ENCODE measurements at regions not wholly inside any gene's neighbourhood (a gene's known extent, or its start where the extent isn't known, plus 50 kb on each side); places are given as distances from the start of the nearest gene placed in this dataset.

DNA sequence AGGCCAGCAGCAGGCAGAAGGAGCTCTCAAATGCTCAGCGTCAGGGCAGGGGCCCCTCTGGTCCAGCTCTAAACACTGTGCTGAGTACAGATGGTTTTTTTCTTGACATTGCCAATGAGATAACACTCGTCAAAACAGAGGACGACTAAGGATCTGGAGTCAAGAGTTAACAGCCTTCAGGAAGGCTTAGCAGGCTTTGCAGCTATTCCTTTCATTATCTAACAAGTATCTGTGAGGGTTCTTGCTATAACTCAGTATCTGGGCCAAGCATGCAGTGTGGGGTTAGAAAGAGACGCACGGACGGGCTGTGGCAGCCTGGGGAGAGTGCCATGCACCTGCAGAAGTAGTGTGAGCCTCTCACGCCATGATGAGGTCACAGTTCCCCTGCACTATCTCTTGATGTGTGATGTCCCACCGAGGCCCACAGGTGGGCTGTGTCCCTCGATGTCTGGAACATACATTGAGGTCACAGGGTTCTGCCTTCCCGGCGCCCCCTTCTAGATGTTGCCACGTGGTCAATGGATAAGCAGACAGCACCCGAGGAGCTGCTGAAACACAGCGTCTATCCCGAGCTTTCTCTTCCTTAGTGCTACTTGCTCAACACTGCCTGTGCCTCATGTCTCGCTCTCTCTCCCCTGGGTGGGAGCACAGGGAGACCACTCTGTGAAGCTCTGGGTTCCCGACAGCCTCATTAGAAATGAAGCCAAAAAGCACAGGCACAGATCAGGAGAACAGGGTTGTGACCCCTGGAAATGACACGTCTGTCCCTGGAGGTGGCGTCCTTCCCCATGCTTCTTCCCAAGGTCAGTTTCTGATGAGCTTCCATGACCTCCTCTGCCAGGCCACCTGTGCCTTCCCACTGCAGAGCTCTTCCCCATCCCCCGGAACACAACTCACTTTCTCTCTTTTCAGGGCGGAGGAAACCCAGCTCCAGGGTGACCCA lies 85.5 kb upstream of the RPS6KA2 start:
- ATAC-seq, result peak; percentile 51; the same call in 2 of the 3 replicates
- H3K79me2 ChIP-seq (ENCODE audit: insufficient read depth, low read length), result no peaks in the 10 kb centered on the region
- no peaks in the 10 kb centered on the region for H3K4me1 ChIP-seq (ENCODE audit: insufficient read depth, low read length)
- in situ Hi-C loops (cut with HindIII; ENCODE audit: extremely low pct_ligation_motif_present, low pct_unique_long_range_greater_than_20kb), result no loop called here
- H2AFZ ChIP-seq (ENCODE audit: low read length), result no peak overlapping the region
- H3K4me3 ChIP-seq (replicated peaks in 1 of 3; ENCODE audit: insufficient read depth in 1 of 3, low read depth in 2 of 3, low read length in 3 of 3), result no peak overlapping the region
- DNase-seq (ENCODE audit: low spot score), result no peak
- H3K4me2 ChIP-seq (ENCODE audit: low read depth, low read length), result no peak overlapping the region
- no peaks in the 10 kb centered on the region for H3K9me3 ChIP-seq (ENCODE audit: low read length)
- TF ChIP-seq, protein P1, sequence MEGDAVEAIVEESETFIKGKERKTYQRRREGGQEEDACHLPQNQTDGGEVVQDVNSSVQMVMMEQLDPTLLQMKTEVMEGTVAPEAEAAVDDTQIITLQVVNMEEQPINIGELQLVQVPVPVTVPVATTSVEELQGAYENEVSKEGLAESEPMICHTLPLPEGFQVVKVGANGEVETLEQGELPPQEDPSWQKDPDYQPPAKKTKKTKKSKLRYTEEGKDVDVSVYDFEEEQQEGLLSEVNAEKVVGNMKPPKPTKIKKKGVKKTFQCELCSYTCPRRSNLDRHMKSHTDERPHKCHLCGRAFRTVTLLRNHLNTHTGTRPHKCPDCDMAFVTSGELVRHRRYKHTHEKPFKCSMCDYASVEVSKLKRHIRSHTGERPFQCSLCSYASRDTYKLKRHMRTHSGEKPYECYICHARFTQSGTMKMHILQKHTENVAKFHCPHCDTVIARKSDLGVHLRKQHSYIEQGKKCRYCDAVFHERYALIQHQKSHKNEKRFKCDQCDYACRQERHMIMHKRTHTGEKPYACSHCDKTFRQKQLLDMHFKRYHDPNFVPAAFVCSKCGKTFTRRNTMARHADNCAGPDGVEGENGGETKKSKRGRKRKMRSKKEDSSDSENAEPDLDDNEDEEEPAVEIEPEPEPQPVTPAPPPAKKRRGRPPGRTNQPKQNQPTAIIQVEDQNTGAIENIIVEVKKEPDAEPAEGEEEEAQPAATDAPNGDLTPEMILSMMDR (CRISPR knock-in tag; IDR thresholded peaks at IDR 0.05), result peak; percentile 21; the same call in 1 of the 2 replicates
- TF ChIP-seq CREB1 (IDR thresholded peaks at IDR 0.05) (0 out of 2 replicates have a peak, but pooled peaks have one; percentile 14), CREB1 (CRISPR knock-in tag; IDR thresholded peaks at IDR 0.05) (no peak), ZKSCAN5 (CRISPR knock-in tag; IDR thresholded peaks at IDR 0.05) (no peak), EED (CRISPR knock-in tag; IDR thresholded peaks at IDR 0.05) (no peak), PCBP1 (IDR thresholded peaks at IDR 0.05; ENCODE audit: borderline replicate concordance, low read depth, low read length) (no peak), SRF (IDR thresholded peaks at IDR 0.05; ENCODE audit: low read depth, low read length) (no peak)
- TF ChIP-seq, protein P2, sequence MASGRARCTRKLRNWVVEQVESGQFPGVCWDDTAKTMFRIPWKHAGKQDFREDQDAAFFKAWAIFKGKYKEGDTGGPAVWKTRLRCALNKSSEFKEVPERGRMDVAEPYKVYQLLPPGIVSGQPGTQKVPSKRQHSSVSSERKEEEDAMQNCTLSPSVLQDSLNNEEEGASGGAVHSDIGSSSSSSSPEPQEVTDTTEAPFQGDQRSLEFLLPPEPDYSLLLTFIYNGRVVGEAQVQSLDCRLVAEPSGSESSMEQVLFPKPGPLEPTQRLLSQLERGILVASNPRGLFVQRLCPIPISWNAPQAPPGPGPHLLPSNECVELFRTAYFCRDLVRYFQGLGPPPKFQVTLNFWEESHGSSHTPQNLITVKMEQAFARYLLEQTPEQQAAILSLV (CRISPR knock-in tag; IDR thresholded peaks at IDR 0.05; ENCODE audit: borderline replicate concordance), result no peak
- H4K20me1 ChIP-seq (ENCODE audit: insufficient read depth, low read length), result peaks cover 4% of the 10 kb centered on the region; the same call in 1 of the 2 replicates
- H3K27ac ChIP-seq (ENCODE audit: extremely low read length, insufficient read depth, low read length), result no peak overlapping the region
- intact Hi-C loops (cut with micrococcal nuclease; ENCODE audit: unreplicated experiment), result no loop called here
- no TSS peak for BruUV-seq (replicated peaks)
- H3K9ac ChIP-seq (ENCODE audit: insufficient read depth, low read depth, low read length), result no peak overlapping the region
- FAIRE-seq, result no peak
- ChIA-PET CTCF (ENCODE audit: low intra/inter-chr PET ratio, low total read pairs) (no interaction called here), POLR2A (no interaction called here)
- 28% methylated on average over 21 of the region's 21 CpGs for WGBS (ENCODE audit: low lambda C conversion rate)
- peaks cover 3 to 48% of the 10 kb centered on the region in 2 experiments; a peak in 4 of 5 replicates for H3K27me3 ChIP-seq (ENCODE audit: control insufficient read depth in 1 of 2, insufficient read depth in 2 of 2, low read length in 2 of 2)
- H3K36me3 ChIP-seq (replicated peaks in 1 of 2; ENCODE audit: control insufficient read depth in 1 of 2, insufficient read depth in 2 of 2, low read length in 2 of 2), result no peaks in the 10 kb centered on the region

Data from HepG2 (cell line).